Keratinocyte (primary cell): ENCODE measurements at regions not wholly inside any gene's neighbourhood (a gene's known extent, or its start where the extent isn't known, plus 50 kb on each side); places are given as distances from the start of the nearest gene placed in this dataset.

Experiments
- DNase-seq: peaks from one replicate; pipeline ENCODE4 v3.0.0-alpha.2; 2011; ENCODE audit warnings: low read depth, missing footprints, low spot score
- FAIRE-seq: peaks from 2 replicates; lab custom pipeline; 2011; peaks lifted over from hg19 to GRCh38; lab: Jason Lieb, UNC
- H2AFZ ChIP-seq: 2 replicates; pipeline ENCODE4 v1.6.0; 2012; ENCODE audit warnings: low read length, control low read depth, inconsistent platforms; ENCODE audit not compliant: control insufficient read depth
- H3K27ac ChIP-seq: 2 replicates; pipeline ENCODE4 v1.5.1; 2011; ENCODE audit warnings: low read length; ENCODE audit not compliant: control insufficient read depth, insufficient read depth
- H3K27me3 ChIP-seq: 3 replicates; pipeline ENCODE4 v1.6.0; 2011; ENCODE audit warnings: low read length; ENCODE audit not compliant: control insufficient read depth, insufficient read depth; ENCODE audit errors: extremely low read depth
- H3K36me3 ChIP-seq, 2 experiments: 2 replicates in 1 of 2; 3 replicates in 1 of 2; pipeline ENCODE4 v1.5.1; 2011; ENCODE audit warnings: low read length in 2 of 2, mild to moderate bottlenecking in 1 of 2; ENCODE audit not compliant: control insufficient read depth in 2 of 2, insufficient read depth in 2 of 2; ENCODE audit errors: extremely low read depth in 1 of 2
- H3K4me1 ChIP-seq: 3 replicates; pipeline ENCODE4 v1.5.1; 2011; ENCODE audit warnings: low read length; ENCODE audit not compliant: control insufficient read depth, insufficient read depth; ENCODE audit errors: extremely low read depth
- H3K4me2 ChIP-seq: 3 replicates; pipeline ENCODE4 v1.6.0; 2011; ENCODE audit warnings: low read depth, low read length; ENCODE audit not compliant: control insufficient read depth, insufficient read depth; ENCODE audit errors: extremely low read depth
- H3K4me3 ChIP-seq, 3 experiments: fragments of 200-600 bp in 1 of 3; sonication (generic) in 1 of 3; 2 replicates in 2 of 3; 3 replicates in 1 of 3; pipeline ENCODE4 v1.5.1; 2011 to 2016; ENCODE audit warnings: low read length in 3 of 3, mild to moderate bottlenecking in 3 of 3, control low read depth in 2 of 3, inconsistent platforms in 1 of 3, low read depth in 1 of 3, mixed read lengths in 1 of 3, mixed run types in 1 of 3, moderate library complexity in 1 of 3; ENCODE audit not compliant: control insufficient read depth in 2 of 3, insufficient read depth in 2 of 3; ENCODE audit errors: extremely low read depth in 1 of 3
- H3K79me2 ChIP-seq: 2 replicates; pipeline ENCODE4 v1.6.0; 2012; ENCODE audit warnings: low read length; ENCODE audit not compliant: control insufficient read depth, insufficient read depth
- H3K9ac ChIP-seq: 3 replicates; pipeline ENCODE4 v1.6.0; 2011; ENCODE audit warnings: low read length; ENCODE audit not compliant: control insufficient read depth, insufficient read depth; ENCODE audit errors: extremely low read depth
- H3K9me1 ChIP-seq: 3 replicates; pipeline ENCODE4 v1.6.0; 2011; ENCODE audit warnings: low read length; ENCODE audit not compliant: control insufficient read depth, insufficient read depth; ENCODE audit errors: extremely low read depth
- H3K9me3 ChIP-seq: 2 replicates; pipeline ENCODE4 v1.5.1; 2012; ENCODE audit warnings: low read depth, low read length; ENCODE audit not compliant: control insufficient read depth
- H4K20me1 ChIP-seq: 3 replicates; pipeline ENCODE4 v1.6.0; 2011; ENCODE audit warnings: low read length; ENCODE audit not compliant: control insufficient read depth, insufficient read depth; ENCODE audit errors: extremely low read depth
- EZH2 ChIP-seq: IDR thresholded peaks from one replicate; pipeline ENCODE4 v1.6.1; 2012; ENCODE audit warnings: inconsistent platforms, mild to moderate bottlenecking, low read length, moderate library complexity
- dilution Hi-C: fragments of 300-500 bp; cut with MboI; formaldehyde crosslinking; loops from one replicate; pipeline ENCODE4 v1.7.0; 2020; ENCODE audit warnings: low sequenced_read_pairs; ENCODE audit not compliant: extremely low pct_ligation_motif_present
- TF ChIP-seq, protein P1 (sequence below), 3 experiments: IDR thresholded peaks in 1 of 3; conservative IDR thresholded peaks in 1 of 3; optimal IDR thresholded peaks in 1 of 3; 2 replicates in 2 of 3; 3 replicates in 1 of 3; pipeline versions ENCODE3 to v1.5.1; 2011; ENCODE audit warnings: low read length in 3 of 3, mild to moderate bottlenecking in 3 of 3, moderate library complexity in 2 of 3, control low read depth in 1 of 3, inconsistent platforms in 1 of 3; ENCODE audit not compliant: insufficient read depth in 2 of 3; ENCODE audit errors: extremely low read depth in 1 of 3

DNA sequence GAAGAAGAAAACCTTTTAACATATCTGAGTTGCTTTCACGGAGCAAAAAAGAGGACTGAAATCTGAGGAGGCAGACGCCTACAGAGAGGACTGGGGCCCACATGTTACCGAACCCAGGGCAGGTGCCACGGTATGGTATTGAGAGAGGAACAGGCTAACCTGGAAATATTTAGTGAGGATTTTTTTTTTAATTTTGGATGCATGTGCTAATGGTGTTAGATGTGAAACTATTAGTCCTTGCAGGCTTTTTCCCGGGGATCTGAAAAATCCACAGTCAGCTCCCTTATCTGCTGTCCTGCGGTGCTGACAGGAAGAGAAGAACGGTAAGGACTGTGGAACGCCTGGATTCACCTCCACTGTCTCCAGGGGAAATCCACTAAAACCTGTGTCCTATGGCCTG is 819.7 kb downstream of the TMEM121 start:
- no peaks in the 10 kb centered on the region for H3K36me3 ChIP-seq
- H2AFZ ChIP-seq = no peak overlapping the region
- no peaks in the 10 kb centered on the region for H4K20me1 ChIP-seq
- H3K4me2 ChIP-seq = no peak overlapping the region
- no peak for FAIRE-seq
- dilution Hi-C loops = no loop called here
- TF ChIP-seq EZH2 = no peak
- TF ChIP-seq, protein P1, sequence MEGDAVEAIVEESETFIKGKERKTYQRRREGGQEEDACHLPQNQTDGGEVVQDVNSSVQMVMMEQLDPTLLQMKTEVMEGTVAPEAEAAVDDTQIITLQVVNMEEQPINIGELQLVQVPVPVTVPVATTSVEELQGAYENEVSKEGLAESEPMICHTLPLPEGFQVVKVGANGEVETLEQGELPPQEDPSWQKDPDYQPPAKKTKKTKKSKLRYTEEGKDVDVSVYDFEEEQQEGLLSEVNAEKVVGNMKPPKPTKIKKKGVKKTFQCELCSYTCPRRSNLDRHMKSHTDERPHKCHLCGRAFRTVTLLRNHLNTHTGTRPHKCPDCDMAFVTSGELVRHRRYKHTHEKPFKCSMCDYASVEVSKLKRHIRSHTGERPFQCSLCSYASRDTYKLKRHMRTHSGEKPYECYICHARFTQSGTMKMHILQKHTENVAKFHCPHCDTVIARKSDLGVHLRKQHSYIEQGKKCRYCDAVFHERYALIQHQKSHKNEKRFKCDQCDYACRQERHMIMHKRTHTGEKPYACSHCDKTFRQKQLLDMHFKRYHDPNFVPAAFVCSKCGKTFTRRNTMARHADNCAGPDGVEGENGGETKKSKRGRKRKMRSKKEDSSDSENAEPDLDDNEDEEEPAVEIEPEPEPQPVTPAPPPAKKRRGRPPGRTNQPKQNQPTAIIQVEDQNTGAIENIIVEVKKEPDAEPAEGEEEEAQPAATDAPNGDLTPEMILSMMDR (optimal IDR thresholded peaks at IDR 0.05 in 1 of 3, IDR thresholded peaks at IDR 0.05 in 1 of 3, conservative IDR thresholded peaks at IDR 0.05 in 1 of 3; ENCODE audit: extremely low read depth in 1 of 3, insufficient read depth in 2 of 3, low read length in 3 of 3) = no peak
- no peak overlapping the region for H3K27ac ChIP-seq
- no peaks in the 10 kb centered on the region for H3K79me2 ChIP-seq
- H3K9me3 ChIP-seq = no peaks in the 10 kb centered on the region
- no peak overlapping the region for H3K9ac ChIP-seq
- no peaks in the 10 kb centered on the region for H3K27me3 ChIP-seq
- H3K4me1 ChIP-seq = no peaks in the 10 kb centered on the region
- DNase-seq = no peak
- H3K4me3 ChIP-seq = no peak overlapping the region
- no peaks in the 10 kb centered on the region for H3K9me1 ChIP-seq

DNA sequence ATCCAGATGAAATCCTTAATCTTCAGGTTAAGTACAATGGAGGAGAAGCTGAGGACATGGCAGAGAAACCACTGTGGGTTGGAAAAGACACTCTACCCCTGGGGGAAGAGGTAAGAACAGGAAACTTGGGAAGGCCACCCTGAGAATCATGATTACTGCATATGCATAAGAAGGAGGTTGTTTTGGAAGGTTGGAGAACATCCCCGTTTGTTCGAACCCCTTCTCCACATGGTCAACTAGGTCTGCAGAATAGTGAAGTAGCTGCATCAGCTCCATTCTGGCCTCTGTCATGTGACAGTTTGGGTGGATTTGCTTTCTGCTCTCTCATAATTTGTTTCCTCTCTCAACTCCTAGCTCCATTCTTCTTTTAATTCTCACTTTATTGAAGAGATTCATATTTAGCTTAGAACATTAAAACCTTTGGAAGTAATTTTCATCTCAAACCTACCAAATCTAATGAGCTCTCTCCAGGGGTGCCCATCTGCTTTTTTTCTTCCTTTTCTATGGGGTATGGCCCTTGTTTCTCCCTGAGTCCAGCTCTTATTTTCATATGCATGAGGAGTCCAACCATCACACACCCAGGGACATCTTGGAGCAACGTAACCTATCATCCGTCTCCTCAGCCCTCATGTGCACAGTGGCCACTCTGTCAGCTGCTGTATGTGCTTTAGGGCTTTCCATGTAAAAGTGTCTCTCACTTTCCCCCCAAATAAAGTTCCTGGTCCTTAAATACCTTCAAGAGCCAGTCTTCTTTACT is 820.3 kb downstream of the TMEM121 start:
- no peak for DNase-seq
- no peak for FAIRE-seq
- H3K9me3 ChIP-seq = no peaks in the 10 kb centered on the region

More for the DNA sequence above, 820.3 kb downstream of the TMEM121 start:
- Histone ChIP-seq H4K20me1 (no peaks in the 10 kb centered on the region), H3K27me3 (no peaks in the 10 kb centered on the region), H3K9ac (no peak overlapping the region), H3K4me2 (no peak overlapping the region), H2AFZ (no peak overlapping the region), H3K9me1 (no peaks in the 10 kb centered on the region), H3K79me2 (no peaks in the 10 kb centered on the region), H3K36me3 (no peaks in the 10 kb centered on the region), H3K4me1 (no peaks in the 10 kb centered on the region), H3K4me3 (no peak overlapping the region), H3K27ac (no peak overlapping the region)
- no peak for TF ChIP-seq EZH2
- TF ChIP-seq, protein P1 (optimal IDR thresholded peaks at IDR 0.05 in 1 of 3, IDR thresholded peaks at IDR 0.05 in 1 of 3, conservative IDR thresholded peaks at IDR 0.05 in 1 of 3; ENCODE audit: extremely low read depth in 1 of 3, insufficient read depth in 2 of 3, low read length in 3 of 3) = no peak
- dilution Hi-C loops = no loop called here
